HG02798 (cell line): ENCODE measurements at regions not wholly inside any gene's neighbourhood (a gene's known extent, or its start where the extent isn't known, plus 50 kb on each side); places are given as distances from the start of the nearest gene placed in this dataset.
"Not testable (repeated sequence)": the region's sequence is repeated elsewhere in the genome, so short reads cannot be mapped to it uniquely, and the experiment has no call there.

Source experiments
- ATAC-seq: cut with Tn5 transposase; IDR thresholded peaks from one replicate; pipeline ENCODE4 v1.9.1; 2021; ENCODE audit warnings: mild to moderate bottlenecking; ENCODE audit not compliant: unreplicated experiment, poor library complexity

DNA sequence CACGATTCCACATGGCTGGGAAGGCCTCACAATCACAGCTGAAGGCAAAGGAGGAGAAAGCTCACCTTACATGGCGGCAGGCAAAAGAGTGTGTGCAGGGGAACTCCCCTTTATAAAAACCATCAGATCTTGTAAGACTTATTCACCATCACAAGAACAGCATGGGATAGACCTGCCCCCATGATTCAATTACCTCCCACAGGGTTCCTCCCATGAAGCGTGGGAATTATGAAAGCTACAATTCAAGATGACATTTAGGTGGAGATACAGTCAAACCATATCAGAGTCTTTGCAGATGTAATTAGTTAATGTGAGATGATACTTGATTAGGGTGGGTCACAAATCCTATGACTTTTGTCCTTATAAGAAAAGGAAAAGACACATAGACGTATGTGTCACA lies 688.9 kb downstream of the GBE1 start:
- ATAC-seq: no peak

GRCh38 chr3:81068546-81068945 lies 692.9 kb downstream of the GBE1 start:
- ATAC-seq: no peak

GRCh38 chr3:81063896-81064295 lies 697.5 kb downstream of the GBE1 start:
- ATAC-seq: no peak

DNA sequence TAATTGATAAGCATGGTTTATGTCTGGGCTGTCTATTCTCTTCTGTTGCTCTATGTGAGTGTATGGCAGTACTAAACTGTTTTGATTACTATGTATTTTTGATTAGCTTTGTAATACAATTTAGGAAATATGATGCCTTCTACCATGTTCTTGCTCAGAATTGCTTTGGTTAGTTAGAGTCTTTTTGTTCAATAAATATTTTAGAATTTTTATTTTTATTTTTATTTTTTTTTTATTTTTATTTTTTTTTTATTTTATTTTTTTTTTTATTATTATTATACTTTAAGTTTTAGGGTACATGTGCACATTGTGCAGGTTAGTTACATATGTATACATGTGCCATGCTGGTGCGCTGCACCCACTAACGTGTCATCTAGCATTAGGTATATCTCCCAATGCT lies 710.3 kb downstream of the GBE1 start:
- ATAC-seq: not testable (repeated sequence)

GRCh38 chr3:81048058-81048665 lies 713.3 kb downstream of the GBE1 start:
- no peak for ATAC-seq

GRCh38 chr3:81045976-81046375 lies 715.5 kb downstream of the GBE1 start:
- ATAC-seq: no peak

GRCh38 chr3:81045246-81045645 lies 716.2 kb downstream of the GBE1 start:
- ATAC-seq: no peak

- ATAC-seq: no peak
Measured at GRCh38 chr3:81043660-81044199, 717.7 kb downstream of the GBE1 start.

DNA sequence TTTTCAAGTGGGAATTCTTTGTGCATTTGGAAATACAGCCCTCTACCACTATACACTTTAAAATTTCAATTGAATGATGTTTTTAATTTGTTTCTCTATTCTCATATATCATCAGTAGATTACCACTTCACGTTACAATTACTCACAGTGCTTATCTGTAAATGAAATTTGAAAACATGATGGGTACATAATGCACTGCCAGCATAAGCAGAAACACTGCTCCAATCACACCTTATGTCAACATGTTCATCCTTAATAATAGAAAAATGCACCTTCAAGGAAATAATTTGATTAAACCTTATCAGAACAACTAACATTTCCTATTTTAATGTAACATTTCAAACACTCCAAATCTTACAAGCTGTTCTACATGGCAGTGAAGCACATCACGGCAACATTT lies 718.4 kb downstream of the GBE1 start:
- no peak for ATAC-seq

GRCh38 chr3:81041331-81041730 lies 720.1 kb downstream of the GBE1 start:
- no peak for ATAC-seq

- no peak for ATAC-seq
Measured at GRCh38 chr3:81040107-81040506, 721.3 kb downstream of the GBE1 start.

GRCh38 chr3:81033684-81034083 lies 727.8 kb downstream of the GBE1 start:
- ATAC-seq: no peak

GRCh38 chr3:81033185-81033584 lies 728.3 kb downstream of the GBE1 start:
- ATAC-seq: no peak

DNA sequence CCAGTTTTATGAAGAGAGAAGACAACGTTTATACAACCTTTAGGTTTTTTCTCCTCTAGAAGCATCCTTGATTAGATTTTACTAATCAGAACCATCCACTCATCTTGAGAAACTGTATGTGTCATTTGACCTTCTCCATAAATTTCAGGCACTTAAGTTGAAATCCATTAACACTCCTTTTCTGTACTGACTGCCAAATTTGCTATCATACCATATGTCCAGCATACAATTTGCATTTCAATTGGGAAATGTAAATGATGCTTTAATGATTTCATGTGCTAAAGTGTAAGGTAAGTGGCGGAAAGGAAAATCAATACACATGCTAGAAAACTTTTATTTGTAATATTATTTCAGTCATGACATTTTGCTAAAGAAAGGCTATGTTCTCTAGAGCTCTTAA lies 731.6 kb downstream of the GBE1 start:
- no peak for ATAC-seq

GRCh38 chr3:81027344-81027743 lies 734.1 kb downstream of the GBE1 start:
- no peak for ATAC-seq

GRCh38 chr3:81024560-81024959 lies 736.9 kb downstream of the GBE1 start:
- ATAC-seq: no peak

GRCh38 chr3:81022339-81022738 lies 739.1 kb downstream of the GBE1 start:
- ATAC-seq: no peak

GRCh38 chr3:81013360-81013759 lies 748.1 kb downstream of the GBE1 start:
- peak; percentile 50 for ATAC-seq

DNA sequence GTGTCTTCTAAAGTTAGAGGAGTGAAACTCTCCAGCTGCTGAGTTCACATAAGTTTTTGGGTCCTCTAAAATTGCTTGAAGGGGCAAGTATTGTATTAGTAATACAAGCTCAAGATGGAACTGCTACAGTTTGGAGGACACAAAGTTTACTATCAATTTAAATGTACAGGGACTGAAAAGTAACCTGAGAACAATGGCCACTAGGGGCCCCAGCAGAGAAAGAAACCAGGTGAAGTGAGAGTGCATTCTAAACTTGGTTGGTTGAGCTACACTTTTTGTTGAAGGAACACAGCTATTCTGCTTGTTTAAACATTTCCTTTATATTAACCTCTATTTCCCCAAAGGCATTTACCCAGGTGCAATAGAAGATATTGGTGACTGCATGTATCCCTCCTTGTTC lies 755.5 kb downstream of the GBE1 start:
- no peak for ATAC-seq

- no peak for ATAC-seq
Measured at GRCh38 chr3:81003817-81004216, 757.6 kb downstream of the GBE1 start.

DNA sequence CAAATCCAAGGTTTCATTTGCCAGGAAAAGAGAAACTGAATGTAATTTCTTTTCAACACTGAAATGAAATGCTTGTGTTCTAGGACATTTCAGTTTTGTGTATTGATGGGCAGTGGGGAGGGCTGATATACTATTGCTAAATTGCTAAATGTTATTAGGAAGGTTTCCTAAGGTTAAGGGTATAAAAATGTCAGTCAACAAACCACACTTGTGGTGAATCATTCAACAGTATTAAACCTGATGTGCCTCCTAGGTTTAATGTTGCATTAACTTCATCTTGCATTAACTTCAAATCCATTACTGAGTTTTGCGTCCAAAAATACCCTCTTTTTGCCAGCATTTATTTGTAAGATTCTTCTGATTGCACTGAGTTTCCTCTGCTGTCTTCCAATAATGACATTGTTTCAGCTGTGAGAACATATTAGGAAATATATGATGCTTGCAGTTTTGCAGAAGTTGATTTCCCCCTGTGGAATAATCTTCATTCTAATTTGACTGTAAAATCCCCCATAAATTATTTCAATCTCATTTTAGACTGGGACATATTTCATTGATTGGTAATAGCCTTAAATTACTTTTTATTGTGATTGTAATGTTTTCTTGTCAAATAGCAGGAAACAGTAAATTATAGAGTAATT lies 758.3 kb downstream of the GBE1 start:
- no peak for ATAC-seq

- ATAC-seq: no peak
Measured at GRCh38 chr3:80999481-80999880, 762.0 kb downstream of the GBE1 start.
